GM08714 (cell line): ENCODE measurements at regions not wholly inside any gene's neighbourhood (a gene's known extent, or its start where the extent isn't known, plus 50 kb on each side); places are given as distances from the start of the nearest gene placed in this dataset.
"Not testable (repeated sequence)": the region's sequence is repeated elsewhere in the genome, so short reads cannot be mapped to it uniquely, and the experiment has no call there.

ENCODE experiments used
- H3K4me3 ChIP-seq: fragments of 200-500 bp; sonication (Bioruptor generic); 2 replicates; pipeline ENCODE4 v1.5.1; 2014; ENCODE audit warnings: mild to moderate bottlenecking, low read length, inconsistent platforms
- ZNF274 ChIP-seq: IDR thresholded peaks from 2 replicates; pipeline ENCODE4 v1.6.1; 2012; ENCODE audit warnings: mild to moderate bottlenecking, low read depth, low read length

DNA sequence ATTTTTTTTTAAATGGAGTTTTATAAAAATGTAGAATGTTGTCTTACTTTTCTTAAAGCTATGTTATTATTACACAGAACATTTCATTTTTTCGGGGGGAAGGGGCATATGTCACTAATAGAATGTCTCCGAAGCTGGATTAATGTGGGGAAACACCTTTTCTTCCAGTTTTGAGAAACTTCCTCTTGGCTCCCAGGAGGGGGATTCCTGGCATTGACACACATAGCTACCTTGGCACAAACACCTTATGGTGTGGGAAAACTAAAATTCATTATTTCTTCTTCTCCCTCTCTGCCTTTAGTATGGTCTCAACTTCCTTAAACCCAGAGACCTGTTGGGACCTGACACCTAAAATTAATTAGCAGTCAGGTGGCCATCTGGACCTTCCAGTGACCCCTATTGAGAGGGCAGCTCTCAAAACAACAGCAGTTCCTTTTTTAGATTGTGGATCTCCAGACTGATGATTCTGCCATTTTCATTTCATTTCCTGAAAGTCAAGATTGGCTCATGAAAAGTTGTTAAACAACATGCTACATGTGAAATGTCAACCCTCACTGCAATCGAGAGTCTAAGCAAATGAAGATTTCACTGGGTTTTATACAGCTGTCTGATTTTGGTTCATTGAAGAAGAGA, 70.1 kb upstream of the EDEM3 start:
- TF ChIP-seq ZNF274 = no peak
- no peak overlapping the region for H3K4me3 ChIP-seq

DNA sequence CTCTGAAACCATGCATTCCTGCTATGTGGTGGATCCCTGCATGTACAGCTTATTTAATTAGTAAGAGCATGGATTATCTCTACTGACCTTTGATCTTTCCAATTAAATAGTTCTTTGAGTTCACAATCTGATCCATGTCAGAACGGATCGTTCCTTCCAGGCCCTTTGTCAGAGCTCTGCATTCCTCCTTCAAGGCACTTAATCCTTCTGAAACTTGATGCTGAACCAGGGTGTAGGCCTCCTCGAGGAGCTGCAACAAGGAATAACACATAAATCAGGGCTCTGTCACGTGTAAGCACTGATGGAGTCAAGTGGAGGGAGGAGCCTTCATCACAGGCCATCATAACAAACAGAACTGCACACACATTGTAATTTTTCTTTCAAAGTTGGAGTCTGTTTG, 68.4 kb upstream of the EDEM3 start:
- H3K4me3 ChIP-seq = no peak overlapping the region
- no peak for TF ChIP-seq ZNF274

- no peak for TF ChIP-seq ZNF274
- H3K4me3 ChIP-seq = no peak overlapping the region
These were observed 67.6 kb upstream of the EDEM3 start for GRCh38 chr1:184822267-184822666.

GRCh38 chr1:184821658-184822057, 67.0 kb upstream of the EDEM3 start:
- TF ChIP-seq ZNF274 = no peak
- H3K4me3 ChIP-seq = no peak overlapping the region

DNA sequence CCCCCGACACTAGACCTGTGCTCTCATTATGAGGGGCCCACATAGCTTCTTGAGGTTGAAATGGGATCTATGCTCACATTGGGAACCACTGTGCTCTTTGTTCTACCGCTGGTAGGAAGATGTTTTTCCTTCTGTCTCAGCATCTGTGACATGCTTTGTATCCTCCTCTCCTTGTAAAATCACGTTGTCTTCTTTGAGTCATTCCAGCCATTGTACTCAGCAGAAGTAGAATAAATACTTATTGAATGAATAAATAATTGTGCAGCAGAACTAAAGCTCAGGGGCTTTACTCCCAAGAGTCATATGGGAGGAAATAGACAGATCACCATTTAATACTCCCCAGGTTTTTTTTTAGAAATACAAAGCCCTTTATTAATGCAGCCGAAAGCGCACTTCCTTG, 66.3 kb upstream of the EDEM3 start:
- no peak for TF ChIP-seq ZNF274
- no peak overlapping the region for H3K4me3 ChIP-seq

DNA sequence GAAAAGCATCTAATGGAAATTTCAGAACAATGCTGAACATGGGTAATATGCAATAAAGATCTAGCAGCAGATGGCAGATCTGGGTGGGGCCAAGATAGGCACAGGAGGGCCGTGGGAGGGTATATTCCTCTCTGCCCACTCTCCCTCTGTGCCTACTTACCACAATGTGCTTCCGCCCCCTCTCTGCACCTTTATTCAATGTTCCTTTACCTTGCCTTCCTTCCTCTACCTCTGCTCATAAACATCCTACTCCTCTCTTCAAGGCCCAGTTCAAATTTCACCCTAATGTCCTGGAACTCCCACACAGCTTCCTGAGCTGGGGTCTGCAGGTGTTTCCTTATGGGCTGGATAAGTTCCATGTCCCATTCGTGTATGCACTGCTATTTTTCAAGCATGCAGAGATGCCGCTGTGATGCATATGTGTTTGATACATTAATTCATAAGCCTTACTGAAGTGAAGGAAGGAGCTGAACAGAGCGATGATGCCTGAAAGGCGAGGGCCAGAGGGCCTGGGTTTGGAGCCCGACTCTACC, 65.6 kb upstream of the EDEM3 start:
- TF ChIP-seq ZNF274 = no peak

GRCh38 chr1:184818646-184819045, 64.0 kb upstream of the EDEM3 start:
- H3K4me3 ChIP-seq = no peak overlapping the region
- TF ChIP-seq ZNF274 = no peak

More for the DNA sequence above, 65.6 kb upstream of the EDEM3 start:
- no peak overlapping the region for H3K4me3 ChIP-seq

- not testable (repeated sequence) for H3K4me3 ChIP-seq
These were observed 62.3 kb upstream of the EDEM3 start for GRCh38 chr1:184817003-184817402.

DNA sequence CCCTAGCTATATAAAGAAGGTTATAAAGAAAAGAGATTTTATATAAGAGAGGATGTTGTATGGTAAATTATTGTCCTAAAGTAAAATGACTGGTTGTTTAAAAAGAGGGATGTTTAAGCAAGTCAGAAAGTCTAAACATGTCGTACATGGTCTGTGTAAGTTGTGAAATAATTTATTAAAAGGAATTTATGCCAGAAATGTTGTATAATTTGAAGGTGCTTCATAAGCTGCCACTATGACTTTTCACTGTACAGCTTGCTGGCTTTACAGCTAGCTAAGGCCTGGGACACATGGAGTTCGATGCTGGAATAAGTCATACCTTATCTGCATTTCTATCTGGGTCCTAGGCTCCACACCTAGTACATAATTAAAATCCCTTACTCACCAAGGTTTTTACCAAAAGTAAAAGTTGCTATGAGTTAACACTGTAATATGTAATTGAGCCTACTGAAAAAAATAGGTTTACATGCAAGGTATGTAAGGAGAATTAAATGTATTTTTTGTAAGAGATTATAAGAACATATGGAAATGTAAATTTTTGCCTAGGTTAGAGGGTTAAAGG, 59.0 kb upstream of the EDEM3 start:
- TF ChIP-seq ZNF274 = no peak
- no peak overlapping the region for H3K4me3 ChIP-seq

- TF ChIP-seq ZNF274 = no peak
- no peak overlapping the region for H3K4me3 ChIP-seq
These were observed 56.9 kb upstream of the EDEM3 start for GRCh38 chr1:184811439-184812111.

DNA sequence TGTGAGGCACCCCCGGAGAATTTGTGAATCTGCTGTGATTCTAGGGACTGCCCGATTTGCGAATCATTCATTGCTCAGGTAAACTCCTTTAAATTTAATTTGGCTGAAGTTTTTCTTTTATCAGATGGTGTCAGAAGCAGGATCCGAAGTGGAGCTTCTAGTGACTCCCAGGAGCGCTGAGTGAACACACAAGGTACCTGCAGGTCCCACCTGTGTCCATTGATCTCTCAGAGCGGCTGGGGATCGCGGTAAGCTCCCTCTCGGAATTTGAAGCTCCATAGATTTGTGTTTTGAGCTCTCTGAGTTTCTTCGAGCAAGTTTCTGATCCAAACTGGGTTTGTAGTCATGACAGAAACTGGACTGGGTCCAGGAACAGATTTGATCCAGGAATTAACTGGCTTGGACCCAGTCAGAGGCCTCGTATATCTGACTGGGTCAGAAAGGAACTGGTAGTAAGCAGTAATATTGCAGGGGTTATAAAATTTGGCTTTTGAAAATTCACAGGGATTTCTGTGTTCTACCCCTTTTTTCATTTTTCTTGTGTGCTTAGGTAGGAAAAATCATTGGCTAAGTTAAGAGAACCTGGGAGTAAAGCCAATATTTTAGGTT, 56.2 kb upstream of the EDEM3 start:
- no peak for TF ChIP-seq ZNF274
- H3K4me3 ChIP-seq = no peak overlapping the region

DNA sequence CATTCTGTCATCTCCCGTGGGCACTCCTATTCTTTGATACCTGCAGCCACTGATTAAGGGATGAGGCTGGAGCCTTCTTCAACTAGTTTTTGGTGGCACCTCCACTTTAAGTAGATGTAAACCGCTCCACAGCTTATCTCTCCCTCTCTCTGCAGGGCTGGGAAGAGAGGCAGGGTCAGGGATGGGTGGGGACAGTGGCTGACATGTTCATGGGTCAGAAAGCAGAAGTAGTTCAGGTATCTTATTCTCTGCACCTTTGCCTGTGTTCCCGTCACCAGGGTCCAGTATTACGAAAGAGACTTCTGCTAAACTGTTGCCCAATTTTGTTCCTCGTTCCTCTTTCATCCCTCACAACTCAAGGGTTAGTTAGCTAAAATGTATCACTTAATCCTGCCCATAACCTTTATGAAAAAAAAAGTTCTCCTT, 51.7 kb upstream of the EDEM3 start:
- H3K4me3 ChIP-seq = no peak overlapping the region
- no peak for TF ChIP-seq ZNF274

DNA sequence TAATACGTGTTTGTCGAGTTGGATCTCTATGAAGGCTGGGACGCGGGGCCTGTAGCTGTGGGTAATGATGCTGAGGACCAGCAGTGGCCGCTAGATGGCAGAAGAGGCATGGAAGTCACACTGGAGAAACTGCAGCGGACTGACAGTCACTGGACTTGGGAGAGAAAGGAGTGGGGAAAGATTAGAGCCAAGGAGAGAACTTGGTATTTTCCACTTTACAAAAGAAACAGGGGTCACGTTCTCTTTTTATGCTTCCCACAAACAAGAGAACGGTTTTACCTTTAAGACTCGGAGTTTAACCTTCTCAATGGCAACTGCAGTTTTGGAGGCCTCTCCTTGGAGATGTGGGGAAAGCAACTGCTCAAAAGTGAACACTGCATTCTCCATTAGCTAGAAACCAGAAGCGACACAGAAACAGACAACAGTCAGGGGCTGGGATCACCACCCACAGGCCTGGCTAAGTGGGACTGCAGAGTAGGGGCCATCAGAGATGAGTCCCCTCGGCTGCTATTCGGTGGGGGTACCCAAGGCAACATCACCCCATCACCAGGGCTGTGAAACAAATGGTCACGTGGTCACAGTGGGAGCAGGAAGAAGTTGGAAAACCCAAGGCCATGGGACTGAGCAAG, 51.1 kb upstream of the EDEM3 start:
- H3K4me3 ChIP-seq = no peak overlapping the region
- TF ChIP-seq ZNF274 = no peak
